ENCODE measurements at regions not wholly inside any gene's neighbourhood (a gene's known extent, or its start where the extent isn't known, plus 50 kb on each side); places are given as distances from the start of the nearest gene placed in this dataset.

DNA sequence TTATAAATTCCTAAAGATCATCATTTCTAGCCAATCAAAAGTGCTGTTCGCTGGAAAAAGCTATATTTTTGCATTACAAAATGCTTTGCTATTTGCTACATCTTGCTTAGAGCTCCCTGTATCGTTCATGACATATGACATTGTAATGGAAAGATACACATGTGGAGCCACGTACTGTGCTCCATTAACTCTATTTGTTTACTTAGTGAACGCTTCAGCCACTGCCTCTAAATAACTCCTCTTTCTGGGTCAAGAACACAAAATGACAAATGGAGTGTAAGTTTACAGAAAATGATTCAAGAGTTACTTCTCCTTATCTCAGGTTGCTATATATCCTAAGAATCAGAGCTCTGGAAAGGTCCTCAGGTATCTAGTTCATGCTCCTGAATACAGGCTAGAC is 329.1 kb upstream of the SMIM31 start:
- Histone ChIP-seq H3K4me1 (ENCODE audit: control insufficient read depth in 4 of 4, insufficient read depth in 4 of 4, low read length in 3 of 4) (no peaks in the 10 kb centered on the region), H3K36me3 (ENCODE audit: control insufficient read depth in 4 of 4, insufficient read depth in 3 of 4, low read depth in 1 of 4, low read length in 3 of 4) (no peaks in the 10 kb centered on the region), H3K27ac (ENCODE audit: low read depth in 1 of 2, low read length in 2 of 2) (no peak overlapping the region), H3K9me3 (ENCODE audit: control insufficient read depth in 4 of 4, low read length in 3 of 4) (peaks cover 0 to 5% (median 0%) of the 10 kb centered on the region in 4 donors), H3K9ac (ENCODE audit: low read depth in 1 of 2, low read length in 2 of 2) (no peak overlapping the region), H3K4me3 (ENCODE audit: low read depth in 1 of 3, low read length in 3 of 3) (no peak overlapping the region), H3K27me3 (ENCODE audit: control insufficient read depth in 4 of 4, insufficient read depth in 4 of 4, low read length in 3 of 4) (no peaks in the 10 kb centered on the region)
- TF ChIP-seq TAF1 (conservative IDR thresholded peaks at IDR 0.05) (no peak), RXRA (IDR thresholded peaks at IDR 0.05) (no peak), HNF4G (IDR thresholded peaks at IDR 0.05) (no peak), EGR1 (IDR thresholded peaks at IDR 0.05; ENCODE audit: low read depth in 2 of 2) (no peak), YY1 (IDR thresholded peaks at IDR 0.05) (no peak), JUND (IDR thresholded peaks at IDR 0.05) (no peak), GABPA (IDR thresholded peaks at IDR 0.05 in 1 of 2, conservative IDR thresholded peaks at IDR 0.05 in 1 of 2) (no peak)
- TF ChIP-seq, protein P1, sequence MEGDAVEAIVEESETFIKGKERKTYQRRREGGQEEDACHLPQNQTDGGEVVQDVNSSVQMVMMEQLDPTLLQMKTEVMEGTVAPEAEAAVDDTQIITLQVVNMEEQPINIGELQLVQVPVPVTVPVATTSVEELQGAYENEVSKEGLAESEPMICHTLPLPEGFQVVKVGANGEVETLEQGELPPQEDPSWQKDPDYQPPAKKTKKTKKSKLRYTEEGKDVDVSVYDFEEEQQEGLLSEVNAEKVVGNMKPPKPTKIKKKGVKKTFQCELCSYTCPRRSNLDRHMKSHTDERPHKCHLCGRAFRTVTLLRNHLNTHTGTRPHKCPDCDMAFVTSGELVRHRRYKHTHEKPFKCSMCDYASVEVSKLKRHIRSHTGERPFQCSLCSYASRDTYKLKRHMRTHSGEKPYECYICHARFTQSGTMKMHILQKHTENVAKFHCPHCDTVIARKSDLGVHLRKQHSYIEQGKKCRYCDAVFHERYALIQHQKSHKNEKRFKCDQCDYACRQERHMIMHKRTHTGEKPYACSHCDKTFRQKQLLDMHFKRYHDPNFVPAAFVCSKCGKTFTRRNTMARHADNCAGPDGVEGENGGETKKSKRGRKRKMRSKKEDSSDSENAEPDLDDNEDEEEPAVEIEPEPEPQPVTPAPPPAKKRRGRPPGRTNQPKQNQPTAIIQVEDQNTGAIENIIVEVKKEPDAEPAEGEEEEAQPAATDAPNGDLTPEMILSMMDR (IDR thresholded peaks at IDR 0.05; ENCODE audit: low read depth, low read length, missing input control): no peak
- TF ChIP-seq, protein P2, sequence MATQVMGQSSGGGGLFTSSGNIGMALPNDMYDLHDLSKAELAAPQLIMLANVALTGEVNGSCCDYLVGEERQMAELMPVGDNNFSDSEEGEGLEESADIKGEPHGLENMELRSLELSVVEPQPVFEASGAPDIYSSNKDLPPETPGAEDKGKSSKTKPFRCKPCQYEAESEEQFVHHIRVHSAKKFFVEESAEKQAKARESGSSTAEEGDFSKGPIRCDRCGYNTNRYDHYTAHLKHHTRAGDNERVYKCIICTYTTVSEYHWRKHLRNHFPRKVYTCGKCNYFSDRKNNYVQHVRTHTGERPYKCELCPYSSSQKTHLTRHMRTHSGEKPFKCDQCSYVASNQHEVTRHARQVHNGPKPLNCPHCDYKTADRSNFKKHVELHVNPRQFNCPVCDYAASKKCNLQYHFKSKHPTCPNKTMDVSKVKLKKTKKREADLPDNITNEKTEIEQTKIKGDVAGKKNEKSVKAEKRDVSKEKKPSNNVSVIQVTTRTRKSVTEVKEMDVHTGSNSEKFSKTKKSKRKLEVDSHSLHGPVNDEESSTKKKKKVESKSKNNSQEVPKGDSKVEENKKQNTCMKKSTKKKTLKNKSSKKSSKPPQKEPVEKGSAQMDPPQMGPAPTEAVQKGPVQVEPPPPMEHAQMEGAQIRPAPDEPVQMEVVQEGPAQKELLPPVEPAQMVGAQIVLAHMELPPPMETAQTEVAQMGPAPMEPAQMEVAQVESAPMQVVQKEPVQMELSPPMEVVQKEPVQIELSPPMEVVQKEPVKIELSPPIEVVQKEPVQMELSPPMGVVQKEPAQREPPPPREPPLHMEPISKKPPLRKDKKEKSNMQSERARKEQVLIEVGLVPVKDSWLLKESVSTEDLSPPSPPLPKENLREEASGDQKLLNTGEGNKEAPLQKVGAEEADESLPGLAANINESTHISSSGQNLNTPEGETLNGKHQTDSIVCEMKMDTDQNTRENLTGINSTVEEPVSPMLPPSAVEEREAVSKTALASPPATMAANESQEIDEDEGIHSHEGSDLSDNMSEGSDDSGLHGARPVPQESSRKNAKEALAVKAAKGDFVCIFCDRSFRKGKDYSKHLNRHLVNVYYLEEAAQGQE (IDR thresholded peaks at IDR 0.05): no peak
- TF ChIP-seq, protein P3, sequence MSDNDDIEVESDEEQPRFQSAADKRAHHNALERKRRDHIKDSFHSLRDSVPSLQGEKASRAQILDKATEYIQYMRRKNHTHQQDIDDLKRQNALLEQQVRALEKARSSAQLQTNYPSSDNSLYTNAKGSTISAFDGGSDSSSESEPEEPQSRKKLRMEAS (IDR thresholded peaks at IDR 0.05): no peak
- TF ChIP-seq, protein P4, sequence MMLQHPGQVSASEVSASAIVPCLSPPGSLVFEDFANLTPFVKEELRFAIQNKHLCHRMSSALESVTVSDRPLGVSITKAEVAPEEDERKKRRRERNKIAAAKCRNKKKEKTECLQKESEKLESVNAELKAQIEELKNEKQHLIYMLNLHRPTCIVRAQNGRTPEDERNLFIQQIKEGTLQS (IDR thresholded peaks at IDR 0.05): no peak
- no peak for DNase-seq (ENCODE audit: low spot score)
- 47% methylated on average over 4 of the region's 4 CpGs for WGBS

DNA sequence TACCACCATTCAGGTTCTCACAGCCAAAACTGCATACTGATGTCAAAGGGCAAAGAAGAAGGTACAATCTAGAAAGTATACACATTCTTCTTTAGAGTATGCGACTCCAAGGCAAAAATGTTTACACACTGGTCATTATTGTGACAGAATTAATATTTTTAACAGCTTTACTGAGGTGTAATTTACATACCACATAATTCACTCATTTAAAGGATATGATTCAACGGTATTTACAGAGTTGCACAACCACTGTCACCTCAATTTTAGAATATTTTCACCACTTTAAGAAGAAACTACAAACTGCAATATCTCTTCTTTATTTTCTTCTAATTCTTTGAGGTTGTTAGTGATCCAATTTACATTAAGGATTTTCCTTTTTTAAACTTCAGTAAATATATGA is 325.4 kb upstream of the SMIM31 start:
- Histone ChIP-seq H3K36me3 (ENCODE audit: control insufficient read depth in 4 of 4, insufficient read depth in 3 of 4, low read depth in 1 of 4, low read length in 3 of 4) (no peaks in the 10 kb centered on the region), H3K4me1 (ENCODE audit: control insufficient read depth in 4 of 4, insufficient read depth in 4 of 4, low read length in 3 of 4) (no peaks in the 10 kb centered on the region), H3K4me3 (ENCODE audit: low read depth in 1 of 3, low read length in 3 of 3) (no peak overlapping the region), H3K9me3 (ENCODE audit: control insufficient read depth in 4 of 4, low read length in 3 of 4) (no peaks in the 10 kb centered on the region), H3K27me3 (ENCODE audit: control insufficient read depth in 4 of 4, insufficient read depth in 4 of 4, low read length in 3 of 4) (no peaks in the 10 kb centered on the region), H3K9ac (ENCODE audit: low read depth in 1 of 2, low read length in 2 of 2) (no peak overlapping the region), H3K27ac (ENCODE audit: low read depth in 1 of 2, low read length in 2 of 2) (no peak overlapping the region)
- TF ChIP-seq TAF1 (conservative IDR thresholded peaks at IDR 0.05) (no peak), GABPA (IDR thresholded peaks at IDR 0.05 in 1 of 2, conservative IDR thresholded peaks at IDR 0.05 in 1 of 2) (no peak)
- TF ChIP-seq, protein P5, sequence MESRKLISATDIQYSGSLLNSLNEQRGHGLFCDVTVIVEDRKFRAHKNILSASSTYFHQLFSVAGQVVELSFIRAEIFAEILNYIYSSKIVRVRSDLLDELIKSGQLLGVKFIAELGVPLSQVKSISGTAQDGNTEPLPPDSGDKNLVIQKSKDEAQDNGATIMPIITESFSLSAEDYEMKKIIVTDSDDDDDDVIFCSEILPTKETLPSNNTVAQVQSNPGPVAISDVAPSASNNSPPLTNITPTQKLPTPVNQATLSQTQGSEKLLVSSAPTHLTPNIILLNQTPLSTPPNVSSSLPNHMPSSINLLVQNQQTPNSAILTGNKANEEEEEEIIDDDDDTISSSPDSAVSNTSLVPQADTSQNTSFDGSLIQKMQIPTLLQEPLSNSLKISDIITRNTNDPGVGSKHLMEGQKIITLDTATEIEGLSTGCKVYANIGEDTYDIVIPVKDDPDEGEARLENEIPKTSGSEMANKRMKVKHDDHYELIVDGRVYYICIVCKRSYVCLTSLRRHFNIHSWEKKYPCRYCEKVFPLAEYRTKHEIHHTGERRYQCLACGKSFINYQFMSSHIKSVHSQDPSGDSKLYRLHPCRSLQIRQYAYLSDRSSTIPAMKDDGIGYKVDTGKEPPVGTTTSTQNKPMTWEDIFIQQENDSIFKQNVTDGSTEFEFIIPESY (IDR thresholded peaks at IDR 0.05): no peak
- no peak for DNase-seq (ENCODE audit: low spot score)
- WGBS: 68% methylated on average over 2 of the region's 2 CpGs

Data from liver (tissue), 8 donors.